HFFc6 (cell line): ENCODE measurements at regions not wholly inside any gene's neighbourhood (a gene's known extent, or its start where the extent isn't known, plus 50 kb on each side); places are given as distances from the start of the nearest gene placed in this dataset.

Source experiments
- DNase-seq: peaks from one replicate; pipeline ENCODE4 v3.0.0-alpha.2; 2018
- H3K27ac Mint-ChIP-seq: 2 replicates; pipeline ENCODE4 v1.8.0; 2020; ENCODE audit warnings: mild to moderate bottlenecking, mixed read lengths
- H3K27me3 Mint-ChIP-seq: 2 replicates; pipeline ENCODE4 v1.8.0; 2021; ENCODE audit warnings: mild to moderate bottlenecking, moderate library complexity, mixed read lengths; ENCODE audit not compliant: insufficient read depth
- H3K36me3 Mint-ChIP-seq: 2 replicates; pipeline ENCODE4 v1.8.0; 2021; ENCODE audit warnings: low read depth, mixed read lengths
- H3K4me1 Mint-ChIP-seq: 2 replicates; pipeline ENCODE4 v1.8.0; 2020; ENCODE audit warnings: low read depth, mixed read lengths
- H3K4me3 Mint-ChIP-seq: 2 replicates; pipeline ENCODE4 v1.8.0; 2020; ENCODE audit warnings: mild to moderate bottlenecking, moderate library complexity, mixed read lengths
- H3K9me3 Mint-ChIP-seq: 2 replicates; pipeline ENCODE4 v1.8.0; 2020; ENCODE audit warnings: mild to moderate bottlenecking, mixed read lengths
- CTCF ChIP-seq: fragments of 200-600 bp; sonication (generic); IDR thresholded peaks from 2 replicates; pipeline ENCODE4 v1.5.0; 2021; ENCODE audit warnings: antibody characterized with exemption, mild to moderate bottlenecking

GRCh38 chr5:148759101-148759500 lies 67.3 kb upstream of the ADRB2 start:
- Mint-ChIP-seq H3K4me1 (no peaks in the 10 kb centered on the region), H3K9me3 (peaks cover 28% of the 10 kb centered on the region), H3K4me3 (no peak overlapping the region), H3K27me3 (no peaks in the 10 kb centered on the region; the same call in 1 of the 2 replicates), H3K27ac (no peak overlapping the region), H3K36me3 (peaks cover 18% of the 10 kb centered on the region; the same call in 1 of the 2 replicates)
- no peak for TF ChIP-seq CTCF
- no peak for DNase-seq

GRCh38 chr5:148760945-148761638 lies 65.3 kb upstream of the ADRB2 start:
- no peak overlapping the region for H3K4me3 Mint-ChIP-seq
- 0 out of 2 replicates have a peak, but pooled peaks cover 6% of the 10 kb centered on the region for H3K36me3 Mint-ChIP-seq
- peaks cover 9% of the 10 kb centered on the region for H3K9me3 Mint-ChIP-seq
- TF ChIP-seq CTCF: no peak
- H3K27ac Mint-ChIP-seq: no peak overlapping the region
- H3K4me1 Mint-ChIP-seq: peaks cover 2% of the 10 kb centered on the region
- peaks cover 6% of the 10 kb centered on the region for H3K27me3 Mint-ChIP-seq
- DNase-seq: no peak

GRCh38 chr5:148763996-148764395 lies 62.4 kb upstream of the ADRB2 start:
- peaks cover 6% of the 10 kb centered on the region; the same call in 1 of the 2 replicates for H3K27me3 Mint-ChIP-seq
- H3K4me3 Mint-ChIP-seq: no peak overlapping the region
- no peak overlapping the region for H3K27ac Mint-ChIP-seq
- no peaks in the 10 kb centered on the region for H3K9me3 Mint-ChIP-seq
- no peak for DNase-seq
- peaks cover 12% of the 10 kb centered on the region for H3K4me1 Mint-ChIP-seq
- no peak for TF ChIP-seq CTCF
- no peaks in the 10 kb centered on the region for H3K36me3 Mint-ChIP-seq

- Mint-ChIP-seq H3K4me3 (no peak overlapping the region), H3K4me1 (peaks cover 12% of the 10 kb centered on the region), H3K9me3 (no peaks in the 10 kb centered on the region), H3K27me3 (peaks cover 6% of the 10 kb centered on the region; the same call in 1 of the 2 replicates), H3K27ac (no peak overlapping the region), H3K36me3 (no peaks in the 10 kb centered on the region)
- no peak for TF ChIP-seq CTCF
- no peak for DNase-seq
These were observed 61.4 kb upstream of the ADRB2 start for GRCh38 chr5:148765061-148765460.

GRCh38 chr5:148768806-148769415 lies 57.5 kb upstream of the ADRB2 start:
- H3K4me3 Mint-ChIP-seq: no peak overlapping the region
- no peaks in the 10 kb centered on the region for H3K36me3 Mint-ChIP-seq
- peaks cover 6% of the 10 kb centered on the region; the same call in 1 of the 2 replicates for H3K27me3 Mint-ChIP-seq

More at GRCh38 chr5:148768806-148769415, 57.5 kb upstream of the ADRB2 start:
- Mint-ChIP-seq H3K27ac (no peak overlapping the region), H3K9me3 (no peaks in the 10 kb centered on the region), H3K4me1 (peaks cover 12% of the 10 kb centered on the region)
- DNase-seq: no peak
- no peak for TF ChIP-seq CTCF
